Kidney (tissue), 13 donors: ENCODE measurements at regions not wholly inside any gene's neighbourhood (a gene's known extent, or its start where the extent isn't known, plus 50 kb on each side); places are given as distances from the start of the nearest gene placed in this dataset.

ENCODE experiments used
- DNase-seq, 5 donors: peaks; one replicate each; pipeline ENCODE4 v3.0.0-alpha.2; 2013 to 2020
- FAIRE-seq: peaks from 2 replicates; lab custom pipeline; 2012; peaks lifted over from hg19 to GRCh38; lab: Jason Lieb, UNC
- H3K27ac ChIP-seq, 2 donors: one replicate each; pipeline ENCODE4 v1.7.0; 2013; ENCODE audit warnings: low read depth in 2 of 2, low read length in 2 of 2, inconsistent platforms in 1 of 2
- H3K27me3 ChIP-seq: one replicate; pipeline ENCODE4 v1.7.1; 2013; ENCODE audit warnings: low read length, inconsistent platforms; ENCODE audit not compliant: control insufficient read depth, insufficient read depth
- H3K36me3 ChIP-seq, 3 donors: one replicate each; pipeline versions ENCODE4 v1.7.0 to v1.7.1; 2013; ENCODE audit warnings: low read length in 3 of 3, control low read depth in 1 of 3, inconsistent platforms in 1 of 3; ENCODE audit not compliant: insufficient read depth in 3 of 3, control insufficient read depth in 2 of 3
- H3K4me1 ChIP-seq, 3 donors: one replicate each; pipeline versions ENCODE4 v1.7.0 to v1.7.1; 2013; ENCODE audit warnings: low read length in 3 of 3, inconsistent platforms in 1 of 3, low read depth in 1 of 3; ENCODE audit not compliant: control insufficient read depth in 2 of 3, insufficient read depth in 2 of 3
- H3K4me3 ChIP-seq, 3 donors: one replicate each; pipeline versions ENCODE4 v1.7.0 to v1.8.1; 2013; ENCODE audit warnings: low read length in 3 of 3, control low read depth in 1 of 3, inconsistent platforms in 1 of 3
- H3K9ac ChIP-seq, 3 donors: one replicate each; pipeline versions ENCODE4 v1.7.0 to v1.7.1; 2013; ENCODE audit warnings: low read length in 3 of 3, control low read depth in 1 of 3, inconsistent platforms in 1 of 3
- H3K9me3 ChIP-seq, 3 donors: one replicate each; pipeline versions ENCODE4 v1.7.0 to v1.7.1; 2013; ENCODE audit warnings: low read length in 3 of 3, control low read depth in 1 of 3, inconsistent platforms in 1 of 3; ENCODE audit not compliant: control insufficient read depth in 2 of 3, insufficient read depth in 1 of 3
- intact Hi-C: fragments of 100-400 bp; cut with DNase I; formaldehyde crosslinking; loops from one replicate; pipeline ENCODE4 v1.11.1; 2022
- TF ChIP-seq, protein P1 (sequence below): IDR thresholded peaks from 3 replicates; pipeline ENCODE4 v1.5.1; 2012; ENCODE audit warnings: mild to moderate bottlenecking, moderate library complexity, borderline replicate concordance; ENCODE audit not compliant: insufficient read depth; ENCODE audit errors: extremely low read depth
- donor health status: control.
- donor health status: control.
- donor health status: control.
- donor health status: control.
- donor health status: control.
- donor health status: DM: yes; HTN: yes; CAD: no.
- donor health status: Normal renal cell carcinoma (clear cell type).

DNA sequence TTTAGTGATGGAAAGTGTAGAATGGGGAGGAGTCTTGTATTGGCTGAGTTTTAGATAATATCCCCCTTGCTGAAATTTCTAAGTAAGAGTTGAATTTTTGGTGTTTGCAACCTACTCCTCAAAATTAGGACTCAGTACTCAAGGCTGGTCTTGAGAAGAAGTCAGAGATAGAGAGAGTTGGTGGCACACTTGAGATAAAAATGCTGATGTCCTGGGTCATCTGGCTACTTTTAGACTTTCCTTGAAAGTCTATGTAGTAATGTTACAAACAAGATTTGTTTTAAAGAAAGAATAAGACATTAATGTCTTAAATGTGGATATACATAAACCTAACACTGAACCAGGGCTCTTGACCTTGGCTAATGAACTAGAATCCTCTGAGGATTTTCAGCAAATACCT is 62.5 kb upstream of the MLIP start:
- Histone ChIP-seq H3K4me3 (no peak overlapping the region), H3K9ac (no peak overlapping the region), H3K4me1 (no peaks in the 10 kb centered on the region), H3K27ac (no peak overlapping the region), H3K27me3 (no peaks in the 10 kb centered on the region), H3K36me3 (no peaks in the 10 kb centered on the region), H3K9me3 (no peaks in the 10 kb centered on the region)
- DNase-seq (no peak), FAIRE-seq (no peak)
- intact Hi-C loops = no loop called here
- TF ChIP-seq, protein P1, sequence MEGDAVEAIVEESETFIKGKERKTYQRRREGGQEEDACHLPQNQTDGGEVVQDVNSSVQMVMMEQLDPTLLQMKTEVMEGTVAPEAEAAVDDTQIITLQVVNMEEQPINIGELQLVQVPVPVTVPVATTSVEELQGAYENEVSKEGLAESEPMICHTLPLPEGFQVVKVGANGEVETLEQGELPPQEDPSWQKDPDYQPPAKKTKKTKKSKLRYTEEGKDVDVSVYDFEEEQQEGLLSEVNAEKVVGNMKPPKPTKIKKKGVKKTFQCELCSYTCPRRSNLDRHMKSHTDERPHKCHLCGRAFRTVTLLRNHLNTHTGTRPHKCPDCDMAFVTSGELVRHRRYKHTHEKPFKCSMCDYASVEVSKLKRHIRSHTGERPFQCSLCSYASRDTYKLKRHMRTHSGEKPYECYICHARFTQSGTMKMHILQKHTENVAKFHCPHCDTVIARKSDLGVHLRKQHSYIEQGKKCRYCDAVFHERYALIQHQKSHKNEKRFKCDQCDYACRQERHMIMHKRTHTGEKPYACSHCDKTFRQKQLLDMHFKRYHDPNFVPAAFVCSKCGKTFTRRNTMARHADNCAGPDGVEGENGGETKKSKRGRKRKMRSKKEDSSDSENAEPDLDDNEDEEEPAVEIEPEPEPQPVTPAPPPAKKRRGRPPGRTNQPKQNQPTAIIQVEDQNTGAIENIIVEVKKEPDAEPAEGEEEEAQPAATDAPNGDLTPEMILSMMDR = no peak

DNA sequence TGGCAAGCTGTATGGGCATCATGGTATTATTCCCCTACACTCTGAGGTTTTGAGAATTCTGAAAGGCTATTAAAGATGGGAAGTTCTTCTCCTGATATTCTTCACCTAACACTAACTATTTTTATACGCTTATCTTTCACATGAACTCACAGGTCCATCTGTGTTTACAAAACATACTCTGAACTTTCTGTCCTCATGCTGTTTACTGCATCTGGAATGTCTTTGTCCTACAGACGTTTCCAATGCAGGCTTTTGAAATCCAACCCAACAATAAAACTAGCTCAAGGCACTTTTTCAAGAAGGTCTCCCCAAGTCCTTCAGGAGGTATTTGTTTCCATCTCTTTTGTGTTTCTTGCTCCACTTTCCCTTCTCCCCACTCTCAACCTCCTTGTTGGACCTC is 60.5 kb upstream of the MLIP start:
- intact Hi-C loops = no loop called here
- H3K9ac ChIP-seq = no peak overlapping the region
- no peaks in the 10 kb centered on the region for H3K36me3 ChIP-seq
- no peaks in the 10 kb centered on the region for H3K9me3 ChIP-seq
- H3K4me1 ChIP-seq = no peaks in the 10 kb centered on the region
- H3K4me3 ChIP-seq = no peak overlapping the region
- TF ChIP-seq, protein P1 = no peak
- H3K27me3 ChIP-seq = no peaks in the 10 kb centered on the region
- no peak overlapping the region for H3K27ac ChIP-seq
- FAIRE-seq (no peak), DNase-seq (no peak)

DNA sequence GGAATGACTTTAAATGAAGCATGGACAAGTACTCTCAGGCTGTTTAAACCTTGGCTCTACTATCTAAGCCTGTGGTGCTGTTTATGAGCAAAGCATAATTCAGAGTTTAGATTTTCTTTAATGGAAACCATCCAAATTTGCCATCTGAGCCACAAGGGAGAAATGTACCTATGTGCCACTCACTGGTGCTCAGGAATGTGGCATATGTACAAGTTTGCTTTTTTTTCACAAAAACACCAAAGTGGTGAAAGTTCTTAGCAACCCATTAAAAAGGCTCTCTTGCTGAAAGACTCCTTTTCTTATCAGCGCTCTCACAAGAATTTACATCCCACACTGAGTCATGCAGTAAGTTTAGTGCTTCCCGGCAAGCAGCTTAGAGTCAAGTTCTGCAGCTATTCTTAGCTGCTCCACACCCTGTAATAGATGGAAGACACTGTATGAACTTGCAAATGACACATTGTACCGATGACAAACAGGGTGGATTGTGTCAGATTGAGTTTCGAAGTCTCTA is 57.3 kb upstream of the MLIP start:
- intact Hi-C loops = no loop called here
- Histone ChIP-seq H3K27ac (no peak overlapping the region), H3K9me3 (no peaks in the 10 kb centered on the region), H3K9ac (no peak overlapping the region), H3K36me3 (no peaks in the 10 kb centered on the region), H3K27me3 (no peaks in the 10 kb centered on the region), H3K4me3 (no peak overlapping the region), H3K4me1 (no peaks in the 10 kb centered on the region)
- TF ChIP-seq, protein P1 = no peak
- peak in 2 of 5 donors; percentile 8 to 37 for DNase-seq
- FAIRE-seq = no peak

DNA sequence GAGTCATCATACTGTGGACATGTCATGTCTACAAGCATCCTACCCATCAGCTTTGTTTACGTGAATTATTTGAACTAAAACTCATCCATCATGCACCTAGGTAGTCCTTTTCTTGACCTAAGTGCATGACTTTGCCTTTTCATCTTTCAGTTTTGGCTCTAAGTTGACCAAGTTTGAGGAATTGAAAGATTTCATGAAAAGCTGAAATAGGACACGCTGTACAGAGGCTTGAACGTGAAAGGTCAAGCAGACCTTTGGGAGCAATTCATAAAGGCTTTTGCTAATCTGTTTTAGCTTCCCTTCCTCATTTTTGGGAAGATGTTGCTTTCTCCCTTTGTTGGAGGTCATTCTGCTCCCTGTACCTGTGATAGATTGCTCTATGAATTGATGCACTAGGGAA is 55.1 kb upstream of the MLIP start:
- no peaks in the 10 kb centered on the region for H3K36me3 ChIP-seq
- DNase-seq (no peak), FAIRE-seq (no peak)
- H3K9me3 ChIP-seq = no peaks in the 10 kb centered on the region
- TF ChIP-seq, protein P1 = no peak
- H3K27me3 ChIP-seq = no peaks in the 10 kb centered on the region
- no peak overlapping the region for H3K9ac ChIP-seq
- no peak overlapping the region for H3K27ac ChIP-seq
- intact Hi-C loops = no loop called here
- peaks cover 0 to 2% (median 0%) of the 10 kb centered on the region in 3 donors for H3K4me1 ChIP-seq
- no peak overlapping the region for H3K4me3 ChIP-seq
